B cell (primary cell): ENCODE measurements at regions not wholly inside any gene's neighbourhood (a gene's known extent, or its start where the extent isn't known, plus 50 kb on each side); places are given as distances from the start of the nearest gene placed in this dataset.
A peak's percentile ranks its signal among the peaks of the same experiment; 100 is the strongest.
"Not testable (repeated sequence)": the region's sequence is repeated elsewhere in the genome, so short reads cannot be mapped to it uniquely, and the experiment has no call there.

Experiments
- ATAC-seq: fragments of 200-7000 bp; cut with Tn5 transposase; one replicate; pipeline ENCODE4 v1.10.0; 2021; ENCODE audit warnings: low read depth, mild to moderate bottlenecking, moderate number of reproducible peaks, moderate library complexity
- CTCF ChIA-PET: fragments of 350-600 bp; sonication (Branson Sonifier 250); formaldehyde crosslinking; loops from one replicate; lab custom pipeline; 2021; ENCODE audit warnings: antibody characterized with exemption, inconsistent platforms; lab: Charles Lee
- POLR2A ChIA-PET: fragments of 350-600 bp; sonication (Branson Sonifier 250); formaldehyde crosslinking; loops from one replicate; lab custom pipeline; 2021; ENCODE audit warnings: antibody characterized with exemption; lab: Charles Lee
- DNase-seq: peaks from one replicate; pipeline ENCODE4 v3.0.0; 2013
- H2AFZ ChIP-seq: 2 replicates; pipeline ENCODE4 v1.6.1; 2012; ENCODE audit warnings: mild to moderate bottlenecking, low read depth, low read length; ENCODE audit not compliant: insufficient read depth, poor library complexity, severe bottlenecking
- H3K27ac ChIP-seq, 2 donors: 1 replicate in 1 of 2; 2 replicates in 1 of 2; pipeline ENCODE4 v1.5.1; 2012 to 2013; ENCODE audit warnings: low read length in 2 of 2, mild to moderate bottlenecking in 2 of 2, moderate library complexity in 1 of 2
- H3K27me3 ChIP-seq, 4 experiments: fragments of 200-600 bp in 1 of 4; sonication (generic) in 1 of 4; replicated peaks in 1 of 4; 1 replicate in 2 of 4; 2 replicates in 2 of 4; pipeline versions ENCODE4 v1.6.1 to v1.7.0; 2013 to 2016; ENCODE audit warnings: low read length in 3 of 4, mild to moderate bottlenecking in 2 of 4, mixed read lengths in 1 of 4, moderate library complexity in 1 of 4; ENCODE audit not compliant: insufficient read depth in 4 of 4, control insufficient read depth in 3 of 4; ENCODE audit errors: control extremely low read depth in 1 of 4
- H3K36me3 ChIP-seq, 2 experiments: replicated peaks in 1 of 2; 1 replicate in 1 of 2; 2 replicates in 1 of 2; pipeline versions ENCODE4 v1.6.1 to v1.7.1; 2013; ENCODE audit warnings: low read length in 1 of 2; ENCODE audit not compliant: insufficient read depth in 2 of 2, control insufficient read depth in 1 of 2; ENCODE audit errors: control extremely low read depth in 1 of 2, extremely low read depth in 1 of 2
- H3K4me1 ChIP-seq, 2 donors: fragments of 200-600 bp in 1 of 2; sonication (generic) in 1 of 2; 1 replicate in 1 of 2; 2 replicates in 1 of 2; pipeline versions ENCODE4 v1.5.1 to v1.6.1; 2013 to 2017; ENCODE audit warnings: low read length in 2 of 2; ENCODE audit not compliant: control insufficient read depth in 2 of 2, insufficient read depth in 2 of 2
- H3K4me2 ChIP-seq: replicated peaks from 2 replicates; pipeline ENCODE3; 2012; ENCODE audit warnings: mild to moderate bottlenecking, low read depth, low read length; ENCODE audit not compliant: poor library complexity, severe bottlenecking
- H3K4me3 ChIP-seq, 5 experiments: fragments of 200-600 bp in 1 of 5; sonication (generic) in 1 of 5; 1 replicate in 3 of 5; 2 replicates in 2 of 5; pipeline versions ENCODE4 v1.5.1 to v1.7.0; 2011 to 2016; ENCODE audit warnings: low read length in 4 of 5, mild to moderate bottlenecking in 4 of 5, low read depth in 2 of 5, control low read depth in 1 of 5, moderate library complexity in 1 of 5; ENCODE audit not compliant: insufficient read depth in 1 of 5; ENCODE audit errors: control extremely low read depth in 1 of 5, extremely low read depth in 1 of 5
- H3K79me2 ChIP-seq: fragments of 200-600 bp; sonication (generic); one replicate; pipeline ENCODE4 v1.6.0; 2016; ENCODE audit warnings: low read length; ENCODE audit not compliant: control insufficient read depth, insufficient read depth
- H3K9ac ChIP-seq: fragments of 200-600 bp; sonication (generic); 2 replicates; pipeline ENCODE4 v1.6.1; 2017; ENCODE audit warnings: mild to moderate bottlenecking, low read length, moderate library complexity
- H3K9me3 ChIP-seq, 3 donors: one replicate each; pipeline versions ENCODE4 v1.6.1 to v1.7.1; 2013; ENCODE audit warnings: low read length in 2 of 3; ENCODE audit not compliant: control insufficient read depth in 2 of 3, insufficient read depth in 1 of 3; ENCODE audit errors: control extremely low read depth in 1 of 3
- H4K20me1 ChIP-seq: 2 replicates; pipeline ENCODE4 v1.6.0; 2012; ENCODE audit warnings: mild to moderate bottlenecking, low read length; ENCODE audit not compliant: insufficient read depth, control insufficient read depth, poor library complexity, severe bottlenecking
- H3K27ac Mint-ChIP-seq: one replicate; pipeline ENCODE4 v1.8.0; 2021; ENCODE audit warnings: mixed read lengths
- H3K27me3 Mint-ChIP-seq: one replicate; pipeline ENCODE4 v1.8.0; 2021; ENCODE audit warnings: mixed read lengths
- H3K4me1 Mint-ChIP-seq: one replicate; pipeline ENCODE4 v1.8.0; 2021; ENCODE audit warnings: mixed read lengths
- H3K4me3 Mint-ChIP-seq: one replicate; pipeline ENCODE4 v1.8.0; 2021; ENCODE audit warnings: mixed read lengths
- H3K9me3 Mint-ChIP-seq: one replicate; pipeline ENCODE4 v1.8.0; 2022; ENCODE audit warnings: mixed read lengths; ENCODE audit not compliant: insufficient read depth
- EZH2 ChIP-seq: IDR thresholded peaks from 2 replicates; pipeline ENCODE4 v1.6.1; 2012; ENCODE audit warnings: borderline replicate concordance, low read depth, mild to moderate bottlenecking, moderate library complexity, low read length; ENCODE audit not compliant: insufficient read depth, poor library complexity, severe bottlenecking
- WGBS: methylation state at CpG from one replicate; pipeline ENCODE4 v1.1.5; 2013; ENCODE audit warnings: missing lambda C conversion rate; ENCODE audit not compliant: insufficient coverage; 5-methylcytosine and 5-hydroxymethylcytosine counted together
- intact Hi-C: fragments of 100-400 bp; cut with micrococcal nuclease; formaldehyde crosslinking; loops from one replicate; pipeline ENCODE4 v1.10.0; 2022

- Histone ChIP-seq H3K79me2 (peaks cover 21% of the 10 kb centered on the region), H4K20me1 (no peaks in the 10 kb centered on the region), H3K27me3 (no peaks in the 10 kb centered on the region), H3K9me3 (peaks cover 0 to 10% (median 0%) of the 10 kb centered on the region in 3 donors), H3K4me1 (peaks cover 43 to 45% of the 10 kb centered on the region in 2 donors), H3K4me3 (no peak overlapping the region), H3K27ac (peak overlapping the region in 1 of 2 donors; percentile 27), H2AFZ (no peak overlapping the region), H3K9ac (no peak overlapping the region), H3K4me2 (peak overlapping the region; percentile 69), H3K36me3 (peaks cover 0 to 27% of the 10 kb centered on the region in 2 experiments)
- H3K27ac Mint-ChIP-seq, result no peak overlapping the region
- WGBS, result 98% methylated on average over 7 of the region's 9 CpGs
- intact Hi-C loops, result no loop called here
- no peaks in the 10 kb centered on the region for H3K27me3 Mint-ChIP-seq
- TF ChIP-seq EZH2, result no peak
- no peaks in the 10 kb centered on the region for H3K9me3 Mint-ChIP-seq
- DNase-seq, result no peak
- ATAC-seq, result no peak
- ChIA-PET CTCF (interaction anchor here (0.6 kb wide), 1 partner anchor 10 kb away, joined by 3 read pairs; no protein-coding TSS in a partner anchor), POLR2A (no interaction called here)
- no peak overlapping the region for H3K4me3 Mint-ChIP-seq
- H3K4me1 Mint-ChIP-seq, result peaks cover 43% of the 10 kb centered on the region
These were observed 98.9 kb downstream of the RTP5 start for GRCh38 chr2:241968417-241968816.

- Histone ChIP-seq H3K4me1 (peaks cover 35 to 37% of the 10 kb centered on the region in 2 donors), H3K9me3 (peaks cover 0 to 10% (median 0%) of the 10 kb centered on the region in 3 donors), H3K36me3 (peaks cover 0 to 34% of the 10 kb centered on the region in 2 experiments), H3K79me2 (peaks cover 21% of the 10 kb centered on the region)
- H3K4me3 Mint-ChIP-seq, H3K27me3 Mint-ChIP-seq, H3K4me3 ChIP-seq, H3K9me3 Mint-ChIP-seq, H3K4me2 ChIP-seq, H2AFZ ChIP-seq, H3K27ac ChIP-seq, ATAC-seq, H3K9ac ChIP-seq, H3K27me3 ChIP-seq, CTCF ChIA-PET, H3K27ac Mint-ChIP-seq, H4K20me1 ChIP-seq, intact Hi-C loops, POLR2A ChIA-PET, DNase-seq: not testable (repeated sequence)
- H3K4me1 Mint-ChIP-seq, result peaks cover 35% of the 10 kb centered on the region
- WGBS, result 97% methylated on average over 6 of the region's 6 CpGs
These were observed 99.7 kb downstream of the RTP5 start for GRCh38 chr2:241969182-241969581.
